ENCODE measurements at regions not wholly inside any gene's neighbourhood (a gene's known extent, or its start where the extent isn't known, plus 50 kb on each side); places are given as distances from the start of the nearest gene placed in this dataset.
"Not testable (repeated sequence)": the region's sequence is repeated elsewhere in the genome, so short reads cannot be mapped to it uniquely, and the experiment has no call there.

- DNase-seq (ENCODE audit: low spot score): no peak
These were observed 103.1 kb downstream of the KIF4B start for GRCh38 chr5:155116456-155117251.

GRCh38 chr5:155125551-155126095, 112.1 kb downstream of the KIF4B start:
- no peak for DNase-seq (ENCODE audit: low spot score)

GRCh38 chr5:155126573-155126972, 113.0 kb downstream of the KIF4B start:
- no peak for DNase-seq (ENCODE audit: low spot score)

GRCh38 chr5:155127552-155127951, 114.0 kb downstream of the KIF4B start:
- no peak for DNase-seq (ENCODE audit: low spot score)

GRCh38 chr5:155128786-155129512, 115.4 kb downstream of the KIF4B start:
- no peak for DNase-seq (ENCODE audit: low spot score)

GRCh38 chr5:155129513-155129880, 115.9 kb downstream of the KIF4B start:
- no peak for DNase-seq (ENCODE audit: low spot score)

- no peak for DNase-seq (ENCODE audit: low spot score)
These were observed 120.6 kb downstream of the KIF4B start for GRCh38 chr5:155134130-155134529.

- no peak for DNase-seq (ENCODE audit: low spot score)
These were observed 122.8 kb downstream of the KIF4B start for GRCh38 chr5:155136216-155136850.

GRCh38 chr5:155137683-155138082, 124.1 kb downstream of the KIF4B start:
- DNase-seq (ENCODE audit: low spot score): no peak

GRCh38 chr5:155140646-155141045, 127.1 kb downstream of the KIF4B start:
- no peak for DNase-seq (ENCODE audit: low spot score)

GRCh38 chr5:155144956-155145355, 131.4 kb downstream of the KIF4B start:
- DNase-seq (ENCODE audit: low spot score): no peak

GRCh38 chr5:155147222-155147621, 133.7 kb downstream of the KIF4B start:
- no peak for DNase-seq (ENCODE audit: low spot score)

- no peak for DNase-seq (ENCODE audit: low spot score)
These were observed 135.1 kb downstream of the KIF4B start for GRCh38 chr5:155148694-155149093.

GRCh38 chr5:155150012-155150411, 136.5 kb downstream of the KIF4B start:
- no peak for DNase-seq (ENCODE audit: low spot score)

GRCh38 chr5:155154973-155155372, 141.4 kb downstream of the KIF4B start:
- no peak for DNase-seq (ENCODE audit: low spot score)

GRCh38 chr5:155163084-155163483, 149.5 kb downstream of the KIF4B start:
- not testable (repeated sequence) for DNase-seq (ENCODE audit: low spot score)

- DNase-seq (ENCODE audit: low spot score): no peak
These were observed 154.2 kb downstream of the KIF4B start for GRCh38 chr5:155167736-155168135.

- no peak for DNase-seq (ENCODE audit: low spot score)
These were observed 168.0 kb downstream of the KIF4B start for GRCh38 chr5:155181542-155181941.

GRCh38 chr5:155189476-155189875, 175.9 kb downstream of the KIF4B start:
- no peak for DNase-seq (ENCODE audit: low spot score)

GRCh38 chr5:155189981-155190380, 176.4 kb downstream of the KIF4B start:
- DNase-seq (ENCODE audit: low spot score): no peak

- no peak for DNase-seq (ENCODE audit: low spot score)
These were observed 179.5 kb downstream of the KIF4B start for GRCh38 chr5:155193029-155193428.

- no peak for DNase-seq (ENCODE audit: low spot score)
These were observed 180.0 kb downstream of the KIF4B start for GRCh38 chr5:155193483-155194107.
